ENCODE measurements at regions not wholly inside any gene's neighbourhood (a gene's known extent, or its start where the extent isn't known, plus 50 kb on each side); places are given as distances from the start of the nearest gene placed in this dataset.
A peak's percentile ranks its signal among the peaks of the same experiment; 100 is the strongest.
"Not testable (repeated sequence)": the region's sequence is repeated elsewhere in the genome, so short reads cannot be mapped to it uniquely, and the experiment has no call there.

GRCh38 chr15:44883199-44883877 lies 73.1 kb upstream of the TERB2 start:
- peaks cover 14% of the 10 kb centered on the region; the same call in 1 of the 2 replicates for H3K4me1 ChIP-seq (replicated peaks; ENCODE audit: insufficient read depth)
- H3K79me2 ChIP-seq (ENCODE audit: low read depth), result no peaks in the 10 kb centered on the region
- ChIA-PET CTCF (no interaction called here), POLR2A (ENCODE audit: unreplicated experiment) (no interaction called here)
- no peak overlapping the region for H2AFZ ChIP-seq
- no peaks in the 10 kb centered on the region for H3K9me3 ChIP-seq (ENCODE audit: insufficient read depth, low read depth)
- H4K20me1 ChIP-seq (ENCODE audit: insufficient read depth), result no peaks in the 10 kb centered on the region
- H3K36me3 ChIP-seq (ENCODE audit: low read depth), result no peaks in the 10 kb centered on the region
- TF ChIP-seq EZH2 (IDR thresholded peaks at IDR 0.05; ENCODE audit: low read depth) (no peak), CTCF (conservative IDR thresholded peaks at IDR 0.05) (no peak)
- intact Hi-C loops (cut with micrococcal nuclease; ENCODE audit: unreplicated experiment), result loop anchor here (5.0 kb wide), 1 partner anchor 449 kb away; no protein-coding TSS in a partner anchor
- no peak overlapping the region for H3K4me3 ChIP-seq
- H3K4me2 ChIP-seq, result peak overlapping the region; percentile 55
- BruUV-seq (replicated peaks), result no TSS peak
- DNase-seq, result no peak
- H3K9me2 ChIP-seq (ENCODE audit: insufficient read depth), result no peaks in the 10 kb centered on the region
- no peaks in the 10 kb centered on the region for H3K27me3 ChIP-seq (ENCODE audit: insufficient read depth, low read depth)
- H3K27ac ChIP-seq, result no peak overlapping the region
- no peaks in the 10 kb centered on the region for H3F3A ChIP-seq (ENCODE audit: insufficient read depth, low read depth)

GRCh38 chr15:44898890-44899651 lies 57.4 kb upstream of the TERB2 start:
- POLR2A ChIA-PET (ENCODE audit: unreplicated experiment); H3K79me2 ChIP-seq (ENCODE audit: low read depth); H3K36me3 ChIP-seq (ENCODE audit: low read depth); DNase-seq; H4K20me1 ChIP-seq (ENCODE audit: insufficient read depth); H3K27ac ChIP-seq; H3K4me1 ChIP-seq (replicated peaks; ENCODE audit: insufficient read depth); CTCF ChIA-PET; H3K9me3 ChIP-seq (ENCODE audit: insufficient read depth, low read depth); H3K4me2 ChIP-seq; H3K27me3 ChIP-seq (ENCODE audit: insufficient read depth, low read depth); H3K9me2 ChIP-seq (ENCODE audit: insufficient read depth); H3F3A ChIP-seq (ENCODE audit: insufficient read depth, low read depth); BruUV-seq (replicated peaks); H2AFZ ChIP-seq; H3K4me3 ChIP-seq; intact Hi-C loops (cut with micrococcal nuclease; ENCODE audit: unreplicated experiment): not testable (repeated sequence)

- H3K4me2 ChIP-seq; H3K4me1 ChIP-seq (replicated peaks; ENCODE audit: insufficient read depth); POLR2A ChIA-PET (ENCODE audit: unreplicated experiment); DNase-seq; H3F3A ChIP-seq (ENCODE audit: insufficient read depth, low read depth); H3K4me3 ChIP-seq; H2AFZ ChIP-seq; H3K79me2 ChIP-seq (ENCODE audit: low read depth); BruUV-seq (replicated peaks); H3K9me3 ChIP-seq (ENCODE audit: insufficient read depth, low read depth); H3K36me3 ChIP-seq (ENCODE audit: low read depth); H3K27ac ChIP-seq; H3K9me2 ChIP-seq (ENCODE audit: insufficient read depth); CTCF ChIA-PET; H4K20me1 ChIP-seq (ENCODE audit: insufficient read depth); intact Hi-C loops (cut with micrococcal nuclease; ENCODE audit: unreplicated experiment); H3K27me3 ChIP-seq (ENCODE audit: insufficient read depth, low read depth): not testable (repeated sequence)
Observed at GRCh38 chr15:44899775-44900174, 56.7 kb upstream of the TERB2 start.

- H3K9me2 ChIP-seq (ENCODE audit: insufficient read depth); H3K4me1 ChIP-seq (replicated peaks; ENCODE audit: insufficient read depth): not testable (repeated sequence)
Observed at GRCh38 chr15:44900796-44901195, 55.7 kb upstream of the TERB2 start.

GRCh38 chr15:44903281-44903680 lies 53.2 kb upstream of the TERB2 start:
- CTCF ChIA-PET; H3F3A ChIP-seq (ENCODE audit: insufficient read depth, low read depth); H3K4me2 ChIP-seq; DNase-seq; H3K4me1 ChIP-seq (replicated peaks; ENCODE audit: insufficient read depth); BruUV-seq (replicated peaks); H3K36me3 ChIP-seq (ENCODE audit: low read depth); intact Hi-C loops (cut with micrococcal nuclease; ENCODE audit: unreplicated experiment); H3K9me3 ChIP-seq (ENCODE audit: insufficient read depth, low read depth); H3K4me3 ChIP-seq; H3K27me3 ChIP-seq (ENCODE audit: insufficient read depth, low read depth); H4K20me1 ChIP-seq (ENCODE audit: insufficient read depth); POLR2A ChIA-PET (ENCODE audit: unreplicated experiment); H3K79me2 ChIP-seq (ENCODE audit: low read depth); H3K27ac ChIP-seq; H3K9me2 ChIP-seq (ENCODE audit: insufficient read depth); H2AFZ ChIP-seq: not testable (repeated sequence)

More at GRCh38 chr15:44900796-44901195, 55.7 kb upstream of the TERB2 start:
- H2AFZ ChIP-seq; H3K27ac ChIP-seq; CTCF ChIA-PET; H3F3A ChIP-seq (ENCODE audit: insufficient read depth, low read depth); H4K20me1 ChIP-seq (ENCODE audit: insufficient read depth); H3K36me3 ChIP-seq (ENCODE audit: low read depth); BruUV-seq (replicated peaks); DNase-seq; POLR2A ChIA-PET (ENCODE audit: unreplicated experiment); H3K4me3 ChIP-seq; H3K9me3 ChIP-seq (ENCODE audit: insufficient read depth, low read depth); intact Hi-C loops (cut with micrococcal nuclease; ENCODE audit: unreplicated experiment); H3K27me3 ChIP-seq (ENCODE audit: insufficient read depth, low read depth); H3K4me2 ChIP-seq; H3K79me2 ChIP-seq (ENCODE audit: low read depth): not testable (repeated sequence)

- H3K36me3 ChIP-seq (ENCODE audit: low read depth); H3F3A ChIP-seq (ENCODE audit: insufficient read depth, low read depth); H3K4me3 ChIP-seq; H3K9me2 ChIP-seq (ENCODE audit: insufficient read depth); H3K27me3 ChIP-seq (ENCODE audit: insufficient read depth, low read depth); CTCF ChIA-PET; H3K9me3 ChIP-seq (ENCODE audit: insufficient read depth, low read depth); H3K4me1 ChIP-seq (replicated peaks; ENCODE audit: insufficient read depth); H3K79me2 ChIP-seq (ENCODE audit: low read depth); H4K20me1 ChIP-seq (ENCODE audit: insufficient read depth); BruUV-seq (replicated peaks); intact Hi-C loops (cut with micrococcal nuclease; ENCODE audit: unreplicated experiment); POLR2A ChIA-PET (ENCODE audit: unreplicated experiment): not testable (repeated sequence)
- H3K4me2 ChIP-seq, result peak overlapping the region; percentile 4; the same call in 1 of the 2 replicates
- H2AFZ ChIP-seq, result 0 out of 2 replicates have a peak overlapping the region, but pooled peaks have one; percentile 59
- peak; percentile 58 to 63 for DNase-seq
- H3K27ac ChIP-seq, result 0 out of 2 replicates have a peak overlapping the region, but pooled peaks have one; percentile 19
Observed at GRCh38 chr15:44904651-44905340, 51.7 kb upstream of the TERB2 start.

Data from PC-9 (cell line).